ENCODE measurements at regions not wholly inside any gene's neighbourhood (a gene's known extent, or its start where the extent isn't known, plus 50 kb on each side); places are given as distances from the start of the nearest gene placed in this dataset.

- no peak for TF ChIP-seq CTCF (conservative IDR thresholded peaks at IDR 0.05; ENCODE audit: low read depth in 2 of 2)
- TF ChIP-seq EZH2phosphoT487 (IDR thresholded peaks at IDR 0.05; ENCODE audit: unreplicated experiment): no peak
- TF ChIP-seq REST (IDR thresholded peaks at IDR 0.05; ENCODE audit: unreplicated experiment): no peak
- TF ChIP-seq EZH2 (IDR thresholded peaks at IDR 0.05; ENCODE audit: low read depth, unreplicated experiment): no peak
- TF ChIP-seq POLR2AphosphoS5 (IDR thresholded peaks at IDR 0.05; ENCODE audit: low read depth): no peak
- TF ChIP-seq ZNF114 (CRISPR knock-in tag; IDR thresholded peaks at IDR 0.05): no peak
- TF ChIP-seq CREB1 (CRISPR knock-in tag; IDR thresholded peaks at IDR 0.05; ENCODE audit: low read depth): no peak
- no peak for TF ChIP-seq ETS1 (IDR thresholded peaks at IDR 0.05)
- TF ChIP-seq JUNB (IDR thresholded peaks at IDR 0.05; ENCODE audit: unreplicated experiment): no peak
Observed at GRCh38 chr22:49531368-49531791, 296.3 kb downstream of the BRD1 start.

Measured in GM23338 (cell line).